NCI-H2029 treated with DMSO at 0.1 percent for 48 hours (cell line): ENCODE measurements at regions not wholly inside any gene's neighbourhood (a gene's known extent, or its start where the extent isn't known, plus 50 kb on each side); places are given as distances from the start of the nearest gene placed in this dataset.

Experiments
- DNase-seq: peaks from one replicate; lab custom pipeline; 2025; lab: John Stamatoyannopoulos, UW

- no peak for DNase-seq
Observed at GRCh38 chr7:131267631-131268030, 60.0 kb upstream of the MKLN1 start.

DNA sequence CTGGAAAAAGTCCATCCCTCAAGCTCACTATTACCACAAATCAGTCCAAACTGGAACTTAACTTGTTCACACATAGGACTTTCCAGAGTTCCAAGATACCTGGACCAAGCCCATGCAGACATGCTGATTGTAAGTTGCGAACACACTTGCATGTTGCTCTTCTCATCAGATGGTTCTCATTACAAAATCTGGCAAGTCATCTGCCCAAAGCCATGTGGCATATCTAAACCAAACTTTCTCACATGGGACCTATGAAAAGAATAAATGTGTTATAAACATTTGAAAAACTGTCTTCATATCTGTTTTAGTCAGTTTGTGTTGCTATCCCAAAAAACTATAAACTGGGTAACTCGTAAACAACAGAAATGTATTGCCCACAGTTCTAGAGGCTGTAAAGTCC is 58.8 kb upstream of the MKLN1 start:
- no peak for DNase-seq

GRCh38 chr7:131272086-131272485 is 55.6 kb upstream of the MKLN1 start:
- no peak for DNase-seq

GRCh38 chr7:131274986-131275385 is 52.7 kb upstream of the MKLN1 start:
- no peak for DNase-seq

DNA sequence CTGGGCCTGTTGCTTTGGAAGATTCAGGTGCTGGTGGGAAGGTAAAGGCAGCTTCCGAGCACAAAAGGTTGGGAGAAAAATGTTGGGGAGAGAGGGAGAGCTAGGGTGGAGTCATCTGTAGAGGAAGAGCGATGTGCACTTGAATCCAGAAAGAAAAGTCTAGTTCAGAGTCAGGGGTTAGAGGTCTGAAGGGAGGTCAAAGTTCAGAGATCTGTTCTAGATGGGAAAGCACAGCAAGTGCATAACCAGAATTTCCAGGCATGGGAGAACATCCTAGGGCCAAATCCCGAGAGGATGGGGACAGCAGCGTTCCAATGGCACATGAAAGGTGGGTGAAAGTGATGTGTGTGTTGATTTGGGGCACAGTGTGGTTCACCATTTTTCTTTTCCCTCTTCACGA is 51.5 kb upstream of the MKLN1 start:
- no peak for DNase-seq

DNA sequence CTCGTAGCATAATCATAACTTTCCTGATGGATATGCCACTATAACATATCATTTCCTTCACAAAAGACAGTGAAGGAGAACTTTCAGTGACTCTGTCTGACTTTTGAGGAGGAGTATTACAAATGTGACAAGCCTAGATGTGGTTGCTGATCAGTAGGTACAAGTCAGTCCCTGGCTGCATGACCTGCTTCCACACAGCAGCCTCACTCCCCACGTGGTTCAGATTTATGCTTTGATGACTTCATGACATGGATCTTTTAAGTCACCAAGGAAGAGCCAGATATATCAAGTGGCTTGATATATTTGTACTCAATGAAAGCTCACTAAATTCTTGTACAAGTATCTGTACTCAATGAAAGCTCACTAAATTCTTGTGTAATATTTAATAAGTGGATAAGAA is 50.9 kb upstream of the MKLN1 start:
- no peak for DNase-seq
